DMS79 (cell line): ENCODE measurements at regions not wholly inside any gene's neighbourhood (a gene's known extent, or its start where the extent isn't known, plus 50 kb on each side); places are given as distances from the start of the nearest gene placed in this dataset.

Experiments
- DNase-seq: peaks from one replicate; lab custom pipeline; 2025; lab: John Stamatoyannopoulos, UW

DNA sequence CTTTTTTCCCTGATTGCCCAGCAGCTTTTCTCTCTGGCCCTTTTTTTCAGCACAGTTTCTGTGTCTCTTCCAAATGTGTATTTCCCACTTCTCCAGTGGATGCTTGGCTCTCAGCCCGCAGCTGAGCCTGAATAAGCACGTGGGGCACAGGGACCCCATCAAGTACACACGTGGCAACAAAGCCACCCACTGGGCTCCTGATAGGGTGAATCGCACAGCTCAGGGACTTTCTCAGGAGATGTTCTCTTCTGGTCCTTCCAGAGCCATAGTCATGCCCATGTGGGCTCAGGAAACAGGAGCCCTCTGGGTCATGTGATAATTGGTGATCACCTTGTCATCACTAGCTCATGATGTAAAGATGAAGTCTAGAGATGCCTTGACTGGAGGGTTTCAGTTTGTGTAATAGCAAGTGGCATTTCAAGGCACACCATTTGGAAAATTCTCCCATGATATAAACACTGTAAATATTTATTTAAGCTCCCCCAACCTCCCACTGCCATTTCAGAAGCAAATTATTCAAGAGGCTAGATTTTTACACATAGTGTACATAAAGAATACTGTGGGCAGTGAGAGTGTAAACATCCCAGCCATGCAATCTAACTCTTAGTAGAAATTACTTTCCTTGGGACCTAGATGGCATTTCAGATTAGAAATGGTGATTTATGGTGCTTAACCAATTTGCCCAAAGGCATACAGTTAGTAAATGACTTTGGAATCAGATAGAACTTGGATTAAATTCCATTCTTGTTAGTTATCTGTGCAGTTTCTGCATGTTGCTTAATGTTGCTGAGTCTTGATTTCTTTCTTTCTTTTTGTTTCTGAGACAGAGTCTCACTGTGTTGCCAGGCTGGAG is 597.5 kb downstream of the SLC4A3 start:
- no peak for DNase-seq

DNA sequence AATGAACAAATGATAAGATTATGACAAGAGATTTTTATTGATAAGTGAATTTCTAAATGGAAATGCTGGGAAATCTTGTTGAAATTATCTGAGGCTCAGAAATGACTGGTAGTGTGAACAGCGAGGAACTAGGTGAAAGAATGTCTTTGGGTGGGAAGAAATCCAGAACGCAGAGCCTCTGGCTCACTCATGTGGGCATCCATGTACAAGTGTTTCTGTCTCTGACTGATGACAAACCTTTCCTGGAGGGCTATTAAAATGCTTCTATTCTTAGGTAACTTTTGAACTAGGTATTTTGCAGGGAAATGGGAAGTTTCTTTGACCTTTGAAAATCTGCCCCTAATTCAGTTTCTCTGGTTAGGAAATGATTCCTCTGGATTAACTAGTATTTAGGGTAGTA is 598.6 kb downstream of the SLC4A3 start:
- no peak for DNase-seq

- DNase-seq, result no peak
Measured at GRCh38 chr2:220226546-220226945, 599.1 kb downstream of the SLC4A3 start.

GRCh38 chr2:220227266-220227920 is 600.0 kb downstream of the SLC4A3 start:
- no peak for DNase-seq

DNA sequence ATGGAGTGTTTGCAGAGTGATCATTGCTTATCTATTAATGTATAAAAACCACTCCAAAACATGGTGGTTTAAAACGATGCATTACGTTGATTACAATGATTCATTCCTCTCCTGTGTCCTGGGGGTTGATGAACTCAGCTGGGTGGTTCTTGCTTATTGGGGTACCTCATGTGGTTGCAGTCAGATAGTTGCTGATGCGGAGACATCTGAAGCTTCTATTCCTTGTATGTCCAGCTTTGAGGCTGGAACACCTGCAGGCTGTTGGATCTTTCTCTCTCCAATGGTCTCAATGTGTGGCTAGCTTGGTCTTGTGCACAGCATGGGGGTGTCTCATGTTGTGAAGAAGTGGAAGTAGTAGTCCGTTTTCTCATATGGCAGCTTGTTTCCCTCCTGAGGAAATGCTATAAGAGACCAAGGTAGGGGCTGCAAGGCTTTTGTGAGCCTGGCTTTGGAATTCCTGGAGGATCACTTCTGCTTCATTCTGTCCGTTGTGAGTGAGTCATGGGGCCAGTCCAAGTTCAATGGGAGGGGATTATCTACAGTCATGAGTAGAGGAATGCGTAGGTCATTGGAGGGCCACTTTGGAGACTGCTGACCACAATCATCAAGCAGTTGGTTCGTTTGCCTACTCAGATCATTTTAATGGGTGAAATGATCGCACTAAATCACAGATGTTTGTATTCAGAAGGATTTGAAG is 601.0 kb downstream of the SLC4A3 start:
- no peak for DNase-seq

DNA sequence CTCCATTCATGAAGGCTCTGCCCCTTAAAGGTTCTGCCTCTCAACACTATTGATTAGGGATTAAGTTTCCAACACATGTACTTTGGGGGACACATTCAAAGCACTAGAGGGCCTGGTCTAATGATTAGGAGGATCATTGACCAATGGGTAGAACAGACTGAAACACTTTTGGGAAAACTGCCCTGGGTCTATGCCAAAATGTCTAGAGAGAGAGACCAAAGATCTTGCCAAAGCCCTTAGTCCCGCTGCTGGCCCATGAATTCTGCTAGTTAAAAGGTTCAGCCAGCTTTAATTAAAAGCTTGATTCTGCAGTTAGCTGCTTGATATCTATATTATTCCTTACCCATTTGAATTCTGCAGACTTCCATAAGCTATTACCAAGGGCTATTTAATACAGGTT is 613.2 kb downstream of the SLC4A3 start:
- DNase-seq, result peak; percentile 43

DNA sequence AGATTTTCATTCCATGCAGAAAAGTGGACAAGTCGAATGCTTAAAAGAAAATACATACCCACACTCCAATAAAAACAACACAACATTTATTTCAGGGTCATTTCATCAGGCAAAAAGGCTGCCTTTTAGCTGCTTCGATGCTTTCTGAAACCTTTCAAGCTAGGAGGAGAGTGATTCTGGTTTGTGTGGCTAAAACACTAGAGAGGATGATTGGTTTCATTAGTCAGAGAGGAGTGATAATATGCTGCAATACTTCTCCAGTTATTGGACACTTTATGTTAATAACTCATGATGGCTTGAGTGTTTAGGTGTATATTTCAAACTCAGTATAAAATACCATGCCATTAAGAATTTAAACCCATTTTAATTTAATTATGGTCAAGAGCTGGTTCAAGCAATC is 614.0 kb downstream of the SLC4A3 start:
- peak; percentile 69 for DNase-seq

DNA sequence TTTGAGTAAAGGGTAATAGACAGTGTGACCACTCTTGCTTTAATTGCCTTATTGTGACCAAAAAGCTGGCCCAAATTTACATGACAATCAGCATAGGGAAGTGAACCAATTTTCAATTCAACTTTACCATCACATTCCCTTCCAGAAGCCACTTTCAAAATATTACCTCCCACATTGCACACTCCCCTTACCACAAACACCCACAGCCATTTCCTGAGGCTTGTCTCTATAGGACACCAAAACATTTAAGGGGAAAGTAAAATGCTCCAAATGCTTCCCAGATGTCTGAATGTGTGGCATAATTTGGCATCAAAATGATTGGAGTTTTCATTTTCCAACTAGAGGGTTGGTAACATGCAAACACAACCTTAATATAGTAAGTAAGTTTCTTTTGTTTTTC is 616.1 kb downstream of the SLC4A3 start:
- no peak for DNase-seq

DNA sequence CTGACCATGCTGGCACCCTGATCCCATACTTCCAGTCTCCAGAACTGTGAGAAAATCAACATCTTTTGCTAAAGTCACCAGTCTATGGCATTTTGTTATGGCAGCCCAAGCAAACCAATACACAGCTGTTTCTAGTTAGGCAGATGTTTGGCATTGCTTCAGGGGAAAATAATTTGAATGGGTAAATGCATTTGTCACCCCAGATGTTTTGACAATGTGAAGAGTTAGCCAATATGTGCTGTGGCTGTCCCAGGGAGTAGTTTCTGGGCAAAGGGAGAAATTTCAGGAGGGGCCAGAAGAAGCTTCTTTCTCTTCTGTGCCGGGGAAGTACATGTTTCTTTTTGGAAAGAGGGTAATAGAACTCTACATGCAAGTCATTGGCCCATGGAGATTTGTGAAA is 619.0 kb downstream of the SLC4A3 start:
- DNase-seq, result no peak

DNA sequence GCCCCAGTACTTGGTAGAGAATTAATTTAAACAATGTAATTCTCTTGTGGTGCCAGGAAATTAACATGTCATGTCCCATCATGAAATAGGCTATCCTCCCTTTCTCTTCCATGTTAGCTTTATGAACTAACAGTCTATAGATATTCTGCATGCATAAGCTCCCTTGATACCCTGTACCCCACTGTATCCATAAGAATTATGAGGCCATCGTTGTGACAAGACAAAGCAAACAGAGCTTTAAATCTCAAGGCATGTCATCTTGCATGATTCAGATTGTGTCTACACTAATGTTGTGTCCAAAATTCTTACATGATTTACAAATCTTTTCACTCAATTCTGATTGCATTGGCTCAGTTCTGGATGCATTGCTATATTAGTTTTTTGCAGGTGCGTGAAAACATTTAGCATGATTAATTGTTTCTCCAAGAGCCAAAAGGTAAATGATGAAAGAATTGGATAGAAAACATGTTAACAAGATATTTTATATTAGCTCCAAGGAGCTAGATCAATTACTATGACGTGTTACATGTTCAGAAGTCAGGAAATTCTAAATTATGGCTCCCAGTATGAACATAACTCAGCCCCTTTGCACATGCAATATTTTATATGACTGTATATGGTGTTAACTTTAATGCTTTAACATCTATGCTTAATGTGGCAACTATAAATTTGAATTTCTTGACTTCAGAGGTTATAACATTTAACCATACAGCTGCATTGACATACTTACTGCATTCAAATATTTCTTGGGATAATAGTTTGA is 620.3 kb downstream of the SLC4A3 start:
- DNase-seq, result no peak

- DNase-seq, result no peak
Measured at GRCh38 chr2:220259662-220260061, 632.2 kb downstream of the SLC4A3 start.

DNA sequence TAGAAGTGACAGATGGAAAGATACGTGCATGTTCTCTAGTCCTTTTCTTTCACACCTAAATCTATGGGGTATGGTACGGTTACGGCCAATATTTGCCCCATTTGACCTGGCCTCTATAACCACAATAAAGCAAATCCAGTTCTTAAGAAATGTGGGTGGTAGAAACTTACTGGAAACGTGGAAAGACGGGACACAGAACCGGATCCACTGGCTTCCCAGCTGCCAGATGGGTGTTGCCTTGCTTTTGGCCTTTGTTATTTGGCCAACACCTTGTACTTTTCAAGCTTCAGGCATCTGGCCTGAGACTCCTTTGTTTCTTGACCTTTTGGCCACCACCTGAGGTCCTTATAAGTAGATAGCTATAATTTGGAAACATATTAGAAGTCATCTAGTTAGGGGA is 635.9 kb downstream of the SLC4A3 start:
- DNase-seq, result no peak

GRCh38 chr2:220269367-220269766 is 641.9 kb downstream of the SLC4A3 start:
- DNase-seq, result peak; percentile 48

- DNase-seq, result no peak
Measured at GRCh38 chr2:220270481-220271070, 643.1 kb downstream of the SLC4A3 start.

DNA sequence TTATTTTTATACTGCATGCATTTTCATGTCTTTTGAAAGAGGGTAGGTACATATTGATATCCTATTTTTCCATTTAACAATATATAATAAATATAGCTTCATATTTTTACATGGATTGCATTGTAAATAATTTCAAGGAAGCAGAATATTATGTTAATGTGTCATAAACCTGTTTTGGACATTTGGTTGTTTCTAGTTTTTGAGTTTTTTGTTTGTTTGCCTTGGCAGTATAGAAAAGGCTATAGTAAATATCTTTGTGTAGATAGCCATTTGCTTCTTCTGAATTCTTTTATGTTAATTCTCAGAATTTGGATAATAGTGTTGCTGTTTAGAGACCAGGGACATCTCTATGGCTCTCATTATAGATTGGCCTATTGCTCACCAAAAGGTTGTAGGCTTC is 645.2 kb downstream of the SLC4A3 start:
- no peak for DNase-seq

- DNase-seq, result no peak
Measured at GRCh38 chr2:220273082-220273481, 645.7 kb downstream of the SLC4A3 start.

DNA sequence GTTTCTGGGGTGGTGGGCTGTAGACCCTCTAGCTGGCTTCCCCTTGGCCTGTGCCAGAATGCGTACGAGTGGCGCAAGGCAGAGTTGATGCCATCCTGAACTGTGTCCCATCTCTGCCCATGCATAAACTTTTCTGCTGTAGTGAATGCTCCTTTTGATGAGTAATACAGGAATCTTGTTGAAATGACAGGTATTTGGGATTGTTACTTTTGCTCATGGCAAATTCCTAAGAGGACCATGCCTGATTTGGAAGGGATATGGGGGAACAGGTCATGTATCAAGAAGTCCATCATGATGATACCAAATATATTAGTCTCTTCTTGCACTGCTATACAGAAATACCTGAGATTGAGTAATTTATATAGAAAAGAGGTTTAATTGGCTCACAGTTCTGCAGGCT is 648.0 kb downstream of the SLC4A3 start:
- DNase-seq, result no peak

- no peak for DNase-seq
Measured at GRCh38 chr2:220276741-220277444, 649.5 kb downstream of the SLC4A3 start.

DNA sequence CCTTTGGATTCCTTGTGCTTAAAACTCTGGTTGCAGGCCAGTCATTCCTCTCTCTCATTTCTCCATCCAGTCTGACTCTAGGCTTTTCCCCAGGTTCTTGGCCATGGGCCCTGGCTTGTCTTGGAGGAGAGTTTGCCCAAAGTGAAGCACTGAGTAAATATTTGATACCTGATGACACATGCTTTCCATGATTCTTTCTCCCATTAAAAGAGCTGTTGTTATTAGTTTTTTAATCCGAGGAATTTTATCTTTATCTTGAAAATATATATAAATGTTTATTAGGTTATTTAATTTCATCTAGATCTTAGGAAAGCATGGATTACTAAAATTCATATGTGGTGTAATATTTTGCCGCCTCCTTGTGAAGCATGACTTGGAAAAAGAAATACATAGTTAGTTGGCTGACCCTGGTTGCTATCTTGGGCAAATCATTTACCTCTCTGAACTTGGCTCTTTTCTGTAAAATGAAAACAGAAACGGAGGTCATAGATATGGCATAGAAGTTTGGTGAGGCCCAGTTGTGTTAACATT is 650.1 kb downstream of the SLC4A3 start:
- DNase-seq, result no peak

DNA sequence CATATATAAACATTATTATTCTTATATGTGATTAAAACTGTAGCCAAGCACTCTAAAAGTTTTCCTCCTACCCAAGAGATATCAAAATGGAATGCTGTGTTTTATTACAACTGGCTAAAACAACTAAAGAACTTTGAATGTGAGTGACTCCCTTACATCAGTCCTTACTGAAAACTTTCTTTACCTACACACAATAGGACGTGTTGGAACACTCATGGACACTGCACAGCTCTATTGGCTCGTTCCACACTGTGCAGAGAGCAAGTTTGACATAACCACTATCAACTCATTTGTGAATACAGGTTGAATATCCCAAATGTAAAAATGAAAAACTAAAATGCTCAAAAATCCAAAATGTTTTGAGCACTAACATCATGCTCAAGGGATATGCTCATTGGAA is 650.6 kb downstream of the SLC4A3 start:
- DNase-seq, result no peak

DNA sequence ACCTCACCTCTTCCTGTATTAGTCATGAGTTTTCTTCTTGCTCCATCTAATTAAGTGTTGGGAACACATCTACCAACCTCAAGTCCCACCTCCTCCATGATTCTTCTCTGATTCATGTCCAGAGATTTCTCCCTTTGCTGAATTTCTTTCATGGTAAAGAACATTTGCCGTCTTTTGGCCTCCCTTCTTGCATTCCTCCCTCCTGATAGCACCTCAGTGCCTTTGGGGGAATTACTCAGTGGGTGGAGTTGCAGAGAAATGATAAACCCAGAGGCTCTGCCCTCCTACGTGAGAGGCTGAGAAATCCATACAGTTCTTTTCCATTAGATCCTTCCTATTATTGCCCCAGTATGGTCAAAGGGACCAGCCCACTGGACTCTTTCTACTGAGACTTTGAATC is 651.9 kb downstream of the SLC4A3 start:
- DNase-seq, result no peak
